ENCODE measurements at regions not wholly inside any gene's neighbourhood (a gene's known extent, or its start where the extent isn't known, plus 50 kb on each side); places are given as distances from the start of the nearest gene placed in this dataset.
A peak's percentile ranks its signal among the peaks of the same experiment; 100 is the strongest.

GRCh38 chr20:20860078-20860806 lies 147.8 kb upstream of the RALGAPA2 start:
- peak; percentile 97 for TF ChIP-seq CTCF (IDR thresholded peaks at IDR 0.05)
- H3K9me3 ChIP-seq, result no peaks in the 10 kb centered on the region
- no peak overlapping the region for H3K4me3 ChIP-seq
- intact Hi-C loops (cut with DNase I), result loop anchor here (2.0 to 5.0 kb wide), 2 partner anchors 377 to 647 kb away; no protein-coding TSS in a partner anchor
- H3K4me1 ChIP-seq, result no peaks in the 10 kb centered on the region
- DNase-seq, result peak; percentile 90
- H3K36me3 ChIP-seq, result no peaks in the 10 kb centered on the region
- H3K9ac ChIP-seq (ENCODE audit: low read depth in 2 of 2, low read length in 2 of 2), result no peak overlapping the region
- H3K27ac ChIP-seq, result no peak overlapping the region
- no peaks in the 10 kb centered on the region for H3K27me3 ChIP-seq

GRCh38 chr20:20859510-20859909 lies 147.1 kb upstream of the RALGAPA2 start:
- intact Hi-C loops (cut with DNase I), result no loop called here

GRCh38 chr20:20856956-20857355 lies 144.5 kb upstream of the RALGAPA2 start:
- intact Hi-C loops (cut with DNase I), result no loop called here
- Histone ChIP-seq H3K27ac (no peak overlapping the region), H3K9ac (ENCODE audit: low read depth in 2 of 2, low read length in 2 of 2) (no peak overlapping the region), H3K36me3 (no peaks in the 10 kb centered on the region), H3K4me1 (no peaks in the 10 kb centered on the region), H3K4me3 (no peak overlapping the region), H3K27me3 (no peaks in the 10 kb centered on the region), H3K9me3 (no peaks in the 10 kb centered on the region)
- DNase-seq, result no peak
- no peak for TF ChIP-seq CTCF (IDR thresholded peaks at IDR 0.05)

More at GRCh38 chr20:20859510-20859909, 147.1 kb upstream of the RALGAPA2 start:
- no peak overlapping the region for H3K27ac ChIP-seq
- DNase-seq, result no peak
- no peaks in the 10 kb centered on the region for H3K9me3 ChIP-seq
- no peak overlapping the region for H3K9ac ChIP-seq (ENCODE audit: low read depth in 2 of 2, low read length in 2 of 2)
- H3K4me3 ChIP-seq, result no peak overlapping the region
- H3K36me3 ChIP-seq, result no peaks in the 10 kb centered on the region
- no peak for TF ChIP-seq CTCF (IDR thresholded peaks at IDR 0.05)
- H3K27me3 ChIP-seq, result no peaks in the 10 kb centered on the region
- no peaks in the 10 kb centered on the region for H3K4me1 ChIP-seq

GRCh38 chr20:20856306-20856705 lies 143.9 kb upstream of the RALGAPA2 start:
- no peaks in the 10 kb centered on the region for H3K27me3 ChIP-seq
- H3K27ac ChIP-seq, result no peak overlapping the region
- H3K9me3 ChIP-seq, result no peaks in the 10 kb centered on the region
- H3K4me1 ChIP-seq, result no peaks in the 10 kb centered on the region
- no peak overlapping the region for H3K4me3 ChIP-seq
- TF ChIP-seq CTCF (IDR thresholded peaks at IDR 0.05), result no peak
- intact Hi-C loops (cut with DNase I), result no loop called here
- H3K9ac ChIP-seq (ENCODE audit: low read depth in 2 of 2, low read length in 2 of 2), result no peak overlapping the region
- DNase-seq, result no peak
- H3K36me3 ChIP-seq, result no peaks in the 10 kb centered on the region

GRCh38 chr20:20851385-20851784 lies 138.9 kb upstream of the RALGAPA2 start:
- no peaks in the 10 kb centered on the region for H3K27me3 ChIP-seq
- intact Hi-C loops (cut with DNase I), result no loop called here
- no peaks in the 10 kb centered on the region for H3K4me1 ChIP-seq
- no peaks in the 10 kb centered on the region for H3K9me3 ChIP-seq
- H3K9ac ChIP-seq (ENCODE audit: low read depth in 2 of 2, low read length in 2 of 2), result no peak overlapping the region
- TF ChIP-seq CTCF (IDR thresholded peaks at IDR 0.05), result no peak
- no peak for DNase-seq
- H3K36me3 ChIP-seq, result no peaks in the 10 kb centered on the region
- no peak overlapping the region for H3K4me3 ChIP-seq
- H3K27ac ChIP-seq, result no peak overlapping the region

Data from colonic mucosa (tissue), 4 donors.